ENCODE measurements at regions not wholly inside any gene's neighbourhood (a gene's known extent, or its start where the extent isn't known, plus 50 kb on each side); places are given as distances from the start of the nearest gene placed in this dataset.

- no peak for TF ChIP-seq EZH2 (IDR thresholded peaks at IDR 0.05)
- TF ChIP-seq FOXP2 (optimal IDR thresholded peaks at IDR 0.05; ENCODE audit: control extremely low read depth, extremely low read length, insufficient read depth), result no peak
Measured at GRCh38 chr4:176959980-176960379, 167.3 kb upstream of the VEGFC start.
